Testis (tissue), 2 donors: ENCODE measurements at regions not wholly inside any gene's neighbourhood (a gene's known extent, or its start where the extent isn't known, plus 50 kb on each side); places are given as distances from the start of the nearest gene placed in this dataset.

ENCODE experiments used
- DNase-seq: peaks from one replicate; pipeline ENCODE4 v3.0.0-alpha.2; 2019
- H3K27ac ChIP-seq, 2 donors: fragments of 200-600 bp; sonication (generic); one replicate each; pipeline ENCODE4 v1.5.1; 2019
- H3K27me3 ChIP-seq: fragments of 200-600 bp; sonication (generic); one replicate; pipeline ENCODE4 v1.5.1; 2019
- H3K36me3 ChIP-seq: fragments of 200-600 bp; sonication (generic); one replicate; pipeline ENCODE4 v1.5.1; 2017; ENCODE audit warnings: low read depth; ENCODE audit errors: missing control alignments
- H3K4me1 ChIP-seq: fragments of 200-600 bp; sonication (generic); one replicate; pipeline ENCODE4 v1.5.1; 2019
- H3K4me3 ChIP-seq, 2 donors: fragments of 200-600 bp; sonication (generic); one replicate each; pipeline ENCODE4 v1.5.1; 2017 to 2019
- H3K9me3 ChIP-seq: fragments of 200-600 bp; sonication (generic); one replicate; pipeline ENCODE4 v1.5.1; 2017
- POLR2A ChIP-seq: fragments of 450-650 bp; IDR thresholded peaks from one replicate; pipeline ENCODE4 v1.6.1; 2017; ENCODE audit warnings: antibody characterized with exemption, mild to moderate bottlenecking, moderate library complexity
- WGBS, 2 donors: methylation state at CpG; one replicate each; pipeline ENCODE4 v1.1.5; 2018; 5-methylcytosine and 5-hydroxymethylcytosine counted together
- intact Hi-C: fragments of 100-400 bp; cut with DNase I; formaldehyde crosslinking; loops from one replicate; pipeline ENCODE4 v1.15.1; 2023; ENCODE audit warnings: low total_unique reads
- TF ChIP-seq, protein P1 (sequence below), 3 experiments: fragments of 450-650 bp in 2 of 3; fragments of 200-600 bp in 1 of 3; sonication (generic) in 1 of 3; IDR thresholded peaks; one replicate each; pipeline ENCODE4 v1.5.1; 2016 to 2019; ENCODE audit warnings: antibody characterized with exemption in 3 of 3, mild to moderate bottlenecking in 2 of 3, moderate library complexity in 1 of 3

DNA sequence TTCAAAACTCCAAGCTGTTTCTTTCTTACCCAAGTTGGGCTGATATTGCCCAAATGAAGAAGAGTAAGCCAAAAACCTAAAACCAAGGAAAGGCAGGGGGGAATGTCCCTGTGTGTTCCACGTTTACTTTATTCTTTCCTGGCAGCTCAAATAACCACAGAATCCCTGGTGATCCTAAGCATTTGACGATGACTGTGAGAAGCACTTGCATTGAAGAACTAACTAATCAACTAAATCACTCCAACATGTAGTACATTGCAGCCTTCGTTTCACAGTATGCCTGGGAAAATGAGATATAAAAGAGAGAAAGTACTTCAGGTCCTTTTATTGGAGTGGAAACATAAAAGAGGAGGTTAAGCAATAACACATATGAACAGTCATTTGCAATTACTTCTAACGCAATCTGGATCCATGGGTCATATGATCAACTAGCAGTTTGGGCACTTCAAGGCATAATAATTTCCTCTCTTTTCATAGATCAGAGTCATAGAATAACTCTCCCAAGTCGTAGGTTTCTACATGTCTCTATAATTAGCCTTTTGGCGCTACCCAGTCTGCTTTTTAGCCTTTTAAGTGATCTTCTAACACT is 338.4 kb downstream of the TMEM167A start:
- 85 to 86% methylated on average over 6 of the region's 6 CpGs for WGBS, 2 donors
- H3K4me1 ChIP-seq: no peaks in the 10 kb centered on the region
- intact Hi-C loops: no loop called here
- no peak overlapping the region for H3K27ac ChIP-seq
- H3K4me3 ChIP-seq: no peak overlapping the region
- TF ChIP-seq, protein P1, sequence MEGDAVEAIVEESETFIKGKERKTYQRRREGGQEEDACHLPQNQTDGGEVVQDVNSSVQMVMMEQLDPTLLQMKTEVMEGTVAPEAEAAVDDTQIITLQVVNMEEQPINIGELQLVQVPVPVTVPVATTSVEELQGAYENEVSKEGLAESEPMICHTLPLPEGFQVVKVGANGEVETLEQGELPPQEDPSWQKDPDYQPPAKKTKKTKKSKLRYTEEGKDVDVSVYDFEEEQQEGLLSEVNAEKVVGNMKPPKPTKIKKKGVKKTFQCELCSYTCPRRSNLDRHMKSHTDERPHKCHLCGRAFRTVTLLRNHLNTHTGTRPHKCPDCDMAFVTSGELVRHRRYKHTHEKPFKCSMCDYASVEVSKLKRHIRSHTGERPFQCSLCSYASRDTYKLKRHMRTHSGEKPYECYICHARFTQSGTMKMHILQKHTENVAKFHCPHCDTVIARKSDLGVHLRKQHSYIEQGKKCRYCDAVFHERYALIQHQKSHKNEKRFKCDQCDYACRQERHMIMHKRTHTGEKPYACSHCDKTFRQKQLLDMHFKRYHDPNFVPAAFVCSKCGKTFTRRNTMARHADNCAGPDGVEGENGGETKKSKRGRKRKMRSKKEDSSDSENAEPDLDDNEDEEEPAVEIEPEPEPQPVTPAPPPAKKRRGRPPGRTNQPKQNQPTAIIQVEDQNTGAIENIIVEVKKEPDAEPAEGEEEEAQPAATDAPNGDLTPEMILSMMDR (IDR thresholded peaks at IDR 0.05): no peak
- no peak for TF ChIP-seq POLR2A
- DNase-seq: no peak
- H3K36me3 ChIP-seq: no peaks in the 10 kb centered on the region
- H3K9me3 ChIP-seq: no peaks in the 10 kb centered on the region
- H3K27me3 ChIP-seq: no peaks in the 10 kb centered on the region

DNA sequence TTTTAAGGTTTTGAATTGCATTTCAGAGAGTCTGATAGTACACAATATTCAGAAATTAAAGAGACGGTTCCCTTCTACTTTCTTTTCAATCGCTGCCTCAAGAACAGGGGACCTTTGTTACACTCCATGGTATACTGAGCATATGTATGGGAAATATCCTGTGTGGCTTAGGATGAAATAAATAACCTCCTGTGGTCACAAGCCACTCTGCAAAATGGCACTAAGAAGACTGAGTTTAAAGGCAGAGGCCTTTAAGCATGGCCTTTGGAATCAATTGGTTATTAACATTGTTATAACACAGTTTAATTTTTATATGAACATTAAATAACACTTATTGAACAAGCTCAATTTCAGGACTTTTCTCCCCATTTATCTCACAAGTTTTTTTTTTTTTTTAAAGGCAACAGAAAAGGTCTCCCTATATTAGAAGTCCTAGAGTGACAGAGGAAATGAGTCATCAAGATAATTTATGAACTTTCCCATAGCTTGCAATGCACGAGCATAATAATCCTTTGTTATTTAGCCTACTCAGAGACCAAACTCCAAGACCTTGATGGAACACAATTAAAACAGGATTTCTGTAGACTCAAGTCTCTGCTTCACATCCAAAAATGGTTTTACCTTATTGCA is 341.9 kb downstream of the TMEM167A start:
- no peak for DNase-seq
- Histone ChIP-seq H3K9me3 (no peaks in the 10 kb centered on the region), H3K4me1 (no peaks in the 10 kb centered on the region), H3K36me3 (no peaks in the 10 kb centered on the region), H3K27me3 (no peaks in the 10 kb centered on the region), H3K27ac (no peak overlapping the region), H3K4me3 (no peak overlapping the region)
- intact Hi-C loops: no loop called here
- WGBS, 2 donors: 70 to 77% methylated on average over 3 of the region's 3 CpGs
- TF ChIP-seq POLR2A: no peak
- TF ChIP-seq, protein P1 (IDR thresholded peaks at IDR 0.05): no peak

DNA sequence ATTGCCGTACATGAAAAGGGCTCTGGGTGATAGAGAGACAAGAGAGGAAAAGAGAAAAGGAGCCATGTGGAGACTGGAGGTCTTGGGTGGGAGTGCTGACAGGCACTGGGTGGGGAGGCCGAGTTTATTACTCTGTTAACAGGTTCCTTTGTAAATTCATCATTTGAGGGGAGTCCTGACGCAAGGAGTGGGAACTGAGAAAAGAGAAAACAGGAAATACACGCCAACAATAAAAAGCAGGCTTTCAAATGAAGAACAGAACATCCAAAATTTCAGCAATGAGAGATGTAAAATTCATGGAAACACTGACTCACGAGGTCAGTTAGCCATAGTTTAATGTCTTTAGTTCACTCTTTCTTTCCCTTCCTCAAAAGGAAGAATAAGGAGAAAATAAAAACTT is 342.8 kb downstream of the TMEM167A start:
- DNase-seq: no peak
- H3K9me3 ChIP-seq: no peaks in the 10 kb centered on the region
- 82 to 87% methylated on average over 5 of the region's 5 CpGs for WGBS, 2 donors
- H3K4me3 ChIP-seq: no peak overlapping the region
- H3K27ac ChIP-seq: no peak overlapping the region
- intact Hi-C loops: no loop called here
- no peaks in the 10 kb centered on the region for H3K27me3 ChIP-seq
- no peaks in the 10 kb centered on the region for H3K4me1 ChIP-seq
- TF ChIP-seq, protein P1 (IDR thresholded peaks at IDR 0.05): no peak
- TF ChIP-seq POLR2A: no peak
- no peaks in the 10 kb centered on the region for H3K36me3 ChIP-seq

DNA sequence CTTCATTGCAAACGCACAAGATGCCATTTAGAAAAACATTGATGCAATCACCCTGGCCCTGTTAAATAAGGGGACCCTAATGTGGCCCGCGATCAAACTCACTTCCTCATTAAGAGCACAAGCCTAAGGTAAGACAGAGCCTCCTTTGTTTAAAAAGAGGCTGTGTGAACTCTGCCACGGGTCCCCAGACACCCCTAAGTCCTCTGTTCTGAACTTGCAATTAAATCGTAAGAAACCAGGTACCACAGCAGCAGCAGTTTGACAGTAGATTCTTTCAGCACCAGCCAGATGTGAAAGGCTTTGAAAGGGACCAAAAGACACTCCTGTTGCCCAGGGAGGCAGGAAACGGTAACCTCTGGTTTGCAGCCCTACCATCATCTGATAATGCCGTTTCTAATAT is 346.3 kb downstream of the TMEM167A start:
- no peaks in the 10 kb centered on the region for H3K27me3 ChIP-seq
- H3K27ac ChIP-seq: no peak overlapping the region
- DNase-seq: no peak
- H3K36me3 ChIP-seq: no peaks in the 10 kb centered on the region
- no peaks in the 10 kb centered on the region for H3K9me3 ChIP-seq
- intact Hi-C loops: no loop called here
- TF ChIP-seq POLR2A: no peak
- TF ChIP-seq, protein P1 (IDR thresholded peaks at IDR 0.05): no peak
- H3K4me3 ChIP-seq: no peak overlapping the region
- 56 to 70% methylated on average over 7 of the region's 7 CpGs for WGBS, 2 donors
- no peaks in the 10 kb centered on the region for H3K4me1 ChIP-seq
